Neural cell (in vitro differentiated cells): ENCODE measurements at regions not wholly inside any gene's neighbourhood (a gene's known extent, or its start where the extent isn't known, plus 50 kb on each side); places are given as distances from the start of the nearest gene placed in this dataset.

Source experiments
- EP300 ChIP-seq: fragments of 450-650 bp; conservative IDR thresholded peaks from 2 replicates; pipeline ENCODE4 v1.6.1; 2014; ENCODE audit warnings: antibody characterized with exemption, mild to moderate bottlenecking, moderate library complexity; ENCODE audit not compliant: poor library complexity, severe bottlenecking
- MXI1 ChIP-seq: fragments of 450-650 bp; conservative IDR thresholded peaks from 2 replicates; pipeline ENCODE4 v1.6.1; 2014; ENCODE audit warnings: antibody characterized with exemption, mild to moderate bottlenecking; ENCODE audit not compliant: poor library complexity, severe bottlenecking
- POLR2AphosphoS5 ChIP-seq: IDR thresholded peaks from 2 replicates; pipeline ENCODE4 v1.6.1; 2012
- RAD21 ChIP-seq: fragments of 450-650 bp; conservative IDR thresholded peaks from 2 replicates; pipeline ENCODE4 v1.6.1; 2014; ENCODE audit warnings: antibody characterized with exemption, mild to moderate bottlenecking, moderate library complexity
- SMC3 ChIP-seq: fragments of 450-650 bp; conservative IDR thresholded peaks from 2 replicates; pipeline ENCODE4 v1.6.1; 2014; ENCODE audit warnings: antibody characterized with exemption, mild to moderate bottlenecking, moderate library complexity; ENCODE audit not compliant: poor library complexity
- TF ChIP-seq, protein P1 (sequence below): fragments of 450-650 bp; IDR thresholded peaks from 2 replicates; pipeline ENCODE4 v1.5.1; 2014; ENCODE audit warnings: antibody characterized with exemption, mild to moderate bottlenecking, moderate library complexity; ENCODE audit not compliant: poor library complexity, severe bottlenecking
- TF ChIP-seq, protein P2 (sequence below): IDR thresholded peaks from 2 replicates; pipeline ENCODE4 v1.6.1; 2012; ENCODE audit warnings: borderline replicate concordance

DNA sequence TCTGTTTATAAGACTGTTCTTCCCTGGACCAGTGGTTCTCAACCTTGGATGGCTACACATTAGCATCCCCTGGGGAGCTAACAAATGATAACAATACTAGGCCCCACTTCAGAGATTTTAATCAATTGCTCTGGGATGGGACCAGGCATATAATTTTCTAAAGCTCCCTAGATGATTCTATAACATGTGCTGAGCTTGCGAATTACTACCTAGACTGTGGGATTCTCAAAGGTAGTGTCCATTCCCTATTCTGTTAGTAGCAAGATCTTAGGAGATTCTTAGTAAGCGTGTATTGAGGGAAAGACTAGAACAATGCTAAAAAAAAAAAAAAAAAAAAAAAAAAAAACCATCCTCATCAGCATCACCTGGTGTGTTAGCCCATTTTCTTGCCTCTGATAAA lies 412.0 kb upstream of the CDH5 start:
- TF ChIP-seq EP300 (no peak), SMC3 (no peak), RAD21 (no peak), POLR2AphosphoS5 (no peak), MXI1 (no peak)
- TF ChIP-seq, protein P1, sequence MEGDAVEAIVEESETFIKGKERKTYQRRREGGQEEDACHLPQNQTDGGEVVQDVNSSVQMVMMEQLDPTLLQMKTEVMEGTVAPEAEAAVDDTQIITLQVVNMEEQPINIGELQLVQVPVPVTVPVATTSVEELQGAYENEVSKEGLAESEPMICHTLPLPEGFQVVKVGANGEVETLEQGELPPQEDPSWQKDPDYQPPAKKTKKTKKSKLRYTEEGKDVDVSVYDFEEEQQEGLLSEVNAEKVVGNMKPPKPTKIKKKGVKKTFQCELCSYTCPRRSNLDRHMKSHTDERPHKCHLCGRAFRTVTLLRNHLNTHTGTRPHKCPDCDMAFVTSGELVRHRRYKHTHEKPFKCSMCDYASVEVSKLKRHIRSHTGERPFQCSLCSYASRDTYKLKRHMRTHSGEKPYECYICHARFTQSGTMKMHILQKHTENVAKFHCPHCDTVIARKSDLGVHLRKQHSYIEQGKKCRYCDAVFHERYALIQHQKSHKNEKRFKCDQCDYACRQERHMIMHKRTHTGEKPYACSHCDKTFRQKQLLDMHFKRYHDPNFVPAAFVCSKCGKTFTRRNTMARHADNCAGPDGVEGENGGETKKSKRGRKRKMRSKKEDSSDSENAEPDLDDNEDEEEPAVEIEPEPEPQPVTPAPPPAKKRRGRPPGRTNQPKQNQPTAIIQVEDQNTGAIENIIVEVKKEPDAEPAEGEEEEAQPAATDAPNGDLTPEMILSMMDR: no peak
- TF ChIP-seq, protein P2, sequence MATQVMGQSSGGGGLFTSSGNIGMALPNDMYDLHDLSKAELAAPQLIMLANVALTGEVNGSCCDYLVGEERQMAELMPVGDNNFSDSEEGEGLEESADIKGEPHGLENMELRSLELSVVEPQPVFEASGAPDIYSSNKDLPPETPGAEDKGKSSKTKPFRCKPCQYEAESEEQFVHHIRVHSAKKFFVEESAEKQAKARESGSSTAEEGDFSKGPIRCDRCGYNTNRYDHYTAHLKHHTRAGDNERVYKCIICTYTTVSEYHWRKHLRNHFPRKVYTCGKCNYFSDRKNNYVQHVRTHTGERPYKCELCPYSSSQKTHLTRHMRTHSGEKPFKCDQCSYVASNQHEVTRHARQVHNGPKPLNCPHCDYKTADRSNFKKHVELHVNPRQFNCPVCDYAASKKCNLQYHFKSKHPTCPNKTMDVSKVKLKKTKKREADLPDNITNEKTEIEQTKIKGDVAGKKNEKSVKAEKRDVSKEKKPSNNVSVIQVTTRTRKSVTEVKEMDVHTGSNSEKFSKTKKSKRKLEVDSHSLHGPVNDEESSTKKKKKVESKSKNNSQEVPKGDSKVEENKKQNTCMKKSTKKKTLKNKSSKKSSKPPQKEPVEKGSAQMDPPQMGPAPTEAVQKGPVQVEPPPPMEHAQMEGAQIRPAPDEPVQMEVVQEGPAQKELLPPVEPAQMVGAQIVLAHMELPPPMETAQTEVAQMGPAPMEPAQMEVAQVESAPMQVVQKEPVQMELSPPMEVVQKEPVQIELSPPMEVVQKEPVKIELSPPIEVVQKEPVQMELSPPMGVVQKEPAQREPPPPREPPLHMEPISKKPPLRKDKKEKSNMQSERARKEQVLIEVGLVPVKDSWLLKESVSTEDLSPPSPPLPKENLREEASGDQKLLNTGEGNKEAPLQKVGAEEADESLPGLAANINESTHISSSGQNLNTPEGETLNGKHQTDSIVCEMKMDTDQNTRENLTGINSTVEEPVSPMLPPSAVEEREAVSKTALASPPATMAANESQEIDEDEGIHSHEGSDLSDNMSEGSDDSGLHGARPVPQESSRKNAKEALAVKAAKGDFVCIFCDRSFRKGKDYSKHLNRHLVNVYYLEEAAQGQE: no peak
